DOHH2 (cell line): ENCODE measurements at regions not wholly inside any gene's neighbourhood (a gene's known extent, or its start where the extent isn't known, plus 50 kb on each side); places are given as distances from the start of the nearest gene placed in this dataset.
"Not testable (repeated sequence)": the region's sequence is repeated elsewhere in the genome, so short reads cannot be mapped to it uniquely, and the experiment has no call there.

Source experiments
- EZH2phosphoT487 ChIP-seq: fragments of 200-600 bp; sonication (generic); IDR thresholded peaks from 2 replicates; pipeline ENCODE4 v1.6.1; 2017; ENCODE audit warnings: borderline replicate concordance, mild to moderate bottlenecking, antibody characterized with exemption, low read length, moderate library complexity, mixed read lengths
- TF ChIP-seq, protein P1 (sequence below): fragments of 200-600 bp; sonication (generic); IDR thresholded peaks from one replicate; pipeline ENCODE4 v1.5.1; 2014; ENCODE audit warnings: antibody characterized with exemption, mild to moderate bottlenecking, low read depth, low read length; ENCODE audit not compliant: poor library complexity, severe bottlenecking

GRCh38 chr3:75435794-75436400 lies 228.2 kb upstream of the FRG2C start:
- TF ChIP-seq, protein P1, sequence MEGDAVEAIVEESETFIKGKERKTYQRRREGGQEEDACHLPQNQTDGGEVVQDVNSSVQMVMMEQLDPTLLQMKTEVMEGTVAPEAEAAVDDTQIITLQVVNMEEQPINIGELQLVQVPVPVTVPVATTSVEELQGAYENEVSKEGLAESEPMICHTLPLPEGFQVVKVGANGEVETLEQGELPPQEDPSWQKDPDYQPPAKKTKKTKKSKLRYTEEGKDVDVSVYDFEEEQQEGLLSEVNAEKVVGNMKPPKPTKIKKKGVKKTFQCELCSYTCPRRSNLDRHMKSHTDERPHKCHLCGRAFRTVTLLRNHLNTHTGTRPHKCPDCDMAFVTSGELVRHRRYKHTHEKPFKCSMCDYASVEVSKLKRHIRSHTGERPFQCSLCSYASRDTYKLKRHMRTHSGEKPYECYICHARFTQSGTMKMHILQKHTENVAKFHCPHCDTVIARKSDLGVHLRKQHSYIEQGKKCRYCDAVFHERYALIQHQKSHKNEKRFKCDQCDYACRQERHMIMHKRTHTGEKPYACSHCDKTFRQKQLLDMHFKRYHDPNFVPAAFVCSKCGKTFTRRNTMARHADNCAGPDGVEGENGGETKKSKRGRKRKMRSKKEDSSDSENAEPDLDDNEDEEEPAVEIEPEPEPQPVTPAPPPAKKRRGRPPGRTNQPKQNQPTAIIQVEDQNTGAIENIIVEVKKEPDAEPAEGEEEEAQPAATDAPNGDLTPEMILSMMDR: not testable (repeated sequence)
- TF ChIP-seq EZH2phosphoT487: not testable (repeated sequence)
